ENCODE measurements at regions not wholly inside any gene's neighbourhood (a gene's known extent, or its start where the extent isn't known, plus 50 kb on each side); places are given as distances from the start of the nearest gene placed in this dataset.

DNA sequence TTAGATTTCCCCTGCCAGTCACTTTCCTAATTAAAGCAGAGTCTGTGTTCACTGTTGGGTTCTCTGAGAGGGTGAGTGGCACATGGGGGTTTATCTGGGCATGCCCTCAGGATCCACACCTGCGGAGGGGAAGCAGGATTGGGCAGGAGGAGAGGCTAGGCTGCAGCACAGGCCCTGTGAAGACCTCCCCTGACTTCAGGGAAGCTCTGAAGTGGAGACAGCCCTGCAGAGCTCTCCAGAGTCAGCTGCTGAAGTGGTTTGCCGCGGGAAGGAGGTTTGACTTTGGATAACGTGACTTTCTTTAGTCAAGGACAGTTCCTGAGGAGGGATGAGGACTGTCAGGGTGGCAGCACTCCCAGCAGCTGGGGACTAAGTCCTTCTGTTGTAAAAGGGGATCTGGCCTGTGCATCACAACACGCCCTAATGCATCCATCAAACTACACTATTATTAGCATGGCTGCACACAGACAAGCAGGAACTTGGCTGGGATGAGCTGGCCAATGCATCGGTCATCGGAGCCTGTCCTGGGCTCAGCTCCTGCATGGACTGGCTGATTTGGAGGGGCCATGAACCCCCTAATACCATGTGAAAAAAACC, 50.9 kb upstream of the LEP start:
- no peak for DNase-seq (ENCODE audit: low spot score)
- TF ChIP-seq, protein P1, sequence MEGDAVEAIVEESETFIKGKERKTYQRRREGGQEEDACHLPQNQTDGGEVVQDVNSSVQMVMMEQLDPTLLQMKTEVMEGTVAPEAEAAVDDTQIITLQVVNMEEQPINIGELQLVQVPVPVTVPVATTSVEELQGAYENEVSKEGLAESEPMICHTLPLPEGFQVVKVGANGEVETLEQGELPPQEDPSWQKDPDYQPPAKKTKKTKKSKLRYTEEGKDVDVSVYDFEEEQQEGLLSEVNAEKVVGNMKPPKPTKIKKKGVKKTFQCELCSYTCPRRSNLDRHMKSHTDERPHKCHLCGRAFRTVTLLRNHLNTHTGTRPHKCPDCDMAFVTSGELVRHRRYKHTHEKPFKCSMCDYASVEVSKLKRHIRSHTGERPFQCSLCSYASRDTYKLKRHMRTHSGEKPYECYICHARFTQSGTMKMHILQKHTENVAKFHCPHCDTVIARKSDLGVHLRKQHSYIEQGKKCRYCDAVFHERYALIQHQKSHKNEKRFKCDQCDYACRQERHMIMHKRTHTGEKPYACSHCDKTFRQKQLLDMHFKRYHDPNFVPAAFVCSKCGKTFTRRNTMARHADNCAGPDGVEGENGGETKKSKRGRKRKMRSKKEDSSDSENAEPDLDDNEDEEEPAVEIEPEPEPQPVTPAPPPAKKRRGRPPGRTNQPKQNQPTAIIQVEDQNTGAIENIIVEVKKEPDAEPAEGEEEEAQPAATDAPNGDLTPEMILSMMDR (IDR thresholded peaks at IDR 0.05) = no peak
- no peak overlapping the region for H3K4me3 ChIP-seq
- no peak overlapping the region for H3K27ac ChIP-seq

- no peak overlapping the region for H3K27ac ChIP-seq
- H3K4me3 ChIP-seq = no peak overlapping the region
- no peak for DNase-seq (ENCODE audit: low spot score)
- TF ChIP-seq, protein P1 (IDR thresholded peaks at IDR 0.05) = no peak
Observed at GRCh38 chr7:128191136-128191844, 49.8 kb upstream of the LEP start.
